Activated CD8-positive, alpha-beta memory T cell treated with anti-CD3 and anti-CD28 coated beads, Interleukin-2, amount 50 U/mL, for 24 hours (primary cell): ENCODE measurements at regions not wholly inside any gene's neighbourhood (a gene's known extent, or its start where the extent isn't known, plus 50 kb on each side); places are given as distances from the start of the nearest gene placed in this dataset.
"Not testable (repeated sequence)": the region's sequence is repeated elsewhere in the genome, so short reads cannot be mapped to it uniquely, and the experiment has no call there.

Source experiments
- DNase-seq: peaks from one replicate; pipeline ENCODE4 v3.0.0-alpha.2; 2020; ENCODE audit errors: extremely low read depth

DNA sequence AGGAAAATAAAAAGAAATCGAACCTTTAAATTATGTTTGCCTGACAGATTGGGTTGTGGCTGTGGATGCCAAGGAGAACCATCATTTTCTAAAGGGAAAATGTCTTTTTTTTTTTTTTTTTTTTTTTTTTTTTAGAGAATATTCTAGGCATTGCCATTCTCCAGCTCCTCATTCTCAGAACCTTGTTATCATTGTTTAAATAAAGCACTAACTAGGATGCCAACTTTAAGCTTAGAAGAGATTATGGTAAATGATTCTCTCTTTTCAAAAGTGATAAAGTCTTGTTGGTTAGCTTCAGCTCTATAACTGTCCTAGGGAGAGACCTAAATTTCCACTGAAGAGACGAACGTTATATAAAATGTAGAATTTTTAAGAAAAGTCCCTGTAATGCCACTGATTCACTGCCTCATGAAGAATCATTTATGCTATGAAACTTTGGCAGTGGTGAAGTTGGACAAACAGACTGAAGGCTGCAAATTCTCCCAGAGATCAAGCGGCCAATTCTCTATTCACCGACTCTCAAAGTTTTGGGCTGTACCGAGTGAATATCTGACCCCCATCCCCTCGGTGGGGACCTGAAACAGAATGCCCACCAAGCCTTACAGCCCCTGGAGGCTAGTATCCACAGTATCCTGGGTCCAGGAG is 207.9 kb upstream of the PITRM1 start:
- no peak for DNase-seq

DNA sequence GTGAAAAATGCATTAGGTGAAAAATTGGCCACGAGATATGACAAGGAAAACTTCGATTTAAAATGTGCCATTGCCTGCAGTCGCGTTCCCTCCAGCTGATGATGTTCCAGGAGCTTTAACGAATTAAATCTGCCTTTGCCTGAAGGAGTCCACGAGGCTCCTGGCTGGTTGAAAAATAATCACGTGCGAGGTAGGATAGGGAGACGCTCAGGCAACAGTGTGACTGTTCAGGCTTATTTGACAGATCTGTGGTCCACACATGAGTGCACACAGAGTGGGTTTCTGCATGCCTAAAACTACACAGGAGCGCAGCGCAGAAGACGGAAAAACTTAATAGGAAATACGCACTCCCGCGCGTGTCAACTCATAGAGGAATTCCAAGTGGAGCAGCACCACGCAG is 204.0 kb upstream of the PITRM1 start:
- no peak for DNase-seq

DNA sequence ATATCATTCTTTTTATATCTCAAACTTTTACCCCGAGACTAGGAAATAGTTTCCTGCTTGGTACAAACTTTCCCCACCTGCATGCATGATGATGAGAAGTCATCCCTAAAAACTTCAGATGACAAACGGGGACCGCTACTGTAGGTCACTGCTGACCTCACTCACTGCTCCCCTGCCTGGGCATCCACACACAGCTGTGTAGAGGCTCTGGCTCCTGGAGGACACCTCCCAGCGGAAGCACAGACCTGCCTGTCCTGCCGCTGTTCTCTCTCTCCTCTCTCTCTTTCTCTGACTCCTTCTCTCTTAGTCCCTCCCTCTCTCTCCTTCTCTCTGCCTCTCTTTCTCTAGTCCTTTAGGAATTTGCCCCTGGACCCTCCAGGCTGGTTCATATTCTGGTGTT is 202.9 kb upstream of the PITRM1 start:
- no peak for DNase-seq

DNA sequence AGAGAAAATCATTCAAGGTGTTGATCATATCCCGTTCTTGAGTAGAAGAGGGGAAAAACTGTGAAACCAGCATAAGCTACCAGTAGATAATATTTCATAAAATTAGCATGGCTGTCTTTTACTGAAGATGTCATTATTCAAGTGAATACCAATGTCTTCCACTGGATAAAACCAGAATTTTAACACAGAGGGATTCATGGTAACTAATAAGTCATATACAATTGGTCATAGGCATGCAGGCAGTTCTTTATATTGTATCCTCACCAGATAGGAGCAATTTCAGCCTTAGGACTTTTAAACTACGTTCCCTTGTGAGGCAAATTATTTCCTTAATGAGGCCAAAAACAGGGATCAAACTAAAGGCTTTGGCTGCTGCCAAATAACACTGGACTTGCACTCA is 202.3 kb upstream of the PITRM1 start:
- no peak for DNase-seq

DNA sequence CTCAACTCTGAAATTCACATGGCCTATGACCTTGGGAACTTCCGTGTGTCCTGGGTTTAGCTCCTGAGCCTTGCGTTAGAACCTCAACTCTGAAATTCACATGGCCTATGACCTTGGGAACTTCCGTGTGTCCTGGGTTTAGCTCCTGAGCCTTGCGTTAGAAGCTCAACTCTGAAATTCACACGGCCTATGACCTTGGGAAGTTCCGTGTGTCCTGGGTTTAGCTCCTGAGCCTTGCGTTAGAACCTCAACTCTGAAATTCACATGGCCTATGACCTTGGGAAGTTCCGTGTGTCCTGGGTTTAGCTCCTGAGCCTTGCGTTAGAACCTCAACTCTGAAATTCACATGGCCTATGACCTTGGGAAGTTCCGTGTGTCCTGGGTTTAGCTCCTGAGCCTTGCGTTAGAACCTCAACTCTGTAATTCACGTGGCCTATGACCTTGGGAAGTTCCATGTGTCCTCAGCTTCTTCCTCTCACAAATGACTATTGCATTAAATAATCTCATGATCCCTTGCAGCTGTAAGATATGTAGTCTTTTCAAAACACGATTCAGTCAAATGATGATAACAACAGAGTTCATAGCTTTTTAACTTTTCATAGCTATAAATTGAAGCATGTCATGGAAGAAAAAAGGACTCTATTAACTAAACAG is 200.9 kb upstream of the PITRM1 start:
- DNase-seq = not testable (repeated sequence)

DNA sequence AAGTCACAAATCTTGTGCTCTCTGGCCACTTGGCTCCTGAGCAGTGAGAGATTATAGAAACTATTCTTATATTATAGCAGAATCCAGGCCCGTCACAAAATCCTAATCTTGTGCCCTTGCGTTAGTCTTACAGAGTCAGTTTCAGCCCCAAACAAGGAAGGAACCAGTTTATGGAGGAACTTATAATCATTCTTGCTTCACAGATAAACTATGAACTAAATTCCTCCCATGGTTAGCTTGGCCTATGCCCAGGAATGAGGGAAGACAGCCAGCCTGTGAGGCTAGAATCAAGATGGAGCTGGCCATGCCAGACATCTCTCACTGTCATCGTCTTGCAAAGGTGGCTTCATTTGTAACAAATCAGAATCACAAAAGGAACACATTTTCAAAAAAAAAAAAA is 199.7 kb upstream of the PITRM1 start:
- no peak for DNase-seq

DNA sequence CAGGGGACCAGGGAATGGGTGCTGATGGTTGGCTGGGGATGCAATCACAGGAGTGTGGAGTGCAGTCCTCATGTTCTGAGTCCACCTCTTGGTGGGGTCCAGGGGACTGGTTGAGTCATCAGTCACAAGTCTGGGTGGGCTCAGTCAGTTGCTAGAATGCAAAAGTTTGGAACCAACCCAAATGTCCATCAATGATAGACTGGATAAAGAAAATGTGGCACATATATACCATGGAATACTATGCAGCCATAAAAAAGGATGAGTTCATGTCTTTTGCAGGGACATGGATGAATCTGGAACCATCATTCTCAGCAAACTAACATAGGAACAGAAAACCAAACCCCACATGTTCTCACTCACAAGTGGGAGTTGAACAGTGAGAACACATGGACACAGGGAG is 199.0 kb upstream of the PITRM1 start:
- not testable (repeated sequence) for DNase-seq

DNA sequence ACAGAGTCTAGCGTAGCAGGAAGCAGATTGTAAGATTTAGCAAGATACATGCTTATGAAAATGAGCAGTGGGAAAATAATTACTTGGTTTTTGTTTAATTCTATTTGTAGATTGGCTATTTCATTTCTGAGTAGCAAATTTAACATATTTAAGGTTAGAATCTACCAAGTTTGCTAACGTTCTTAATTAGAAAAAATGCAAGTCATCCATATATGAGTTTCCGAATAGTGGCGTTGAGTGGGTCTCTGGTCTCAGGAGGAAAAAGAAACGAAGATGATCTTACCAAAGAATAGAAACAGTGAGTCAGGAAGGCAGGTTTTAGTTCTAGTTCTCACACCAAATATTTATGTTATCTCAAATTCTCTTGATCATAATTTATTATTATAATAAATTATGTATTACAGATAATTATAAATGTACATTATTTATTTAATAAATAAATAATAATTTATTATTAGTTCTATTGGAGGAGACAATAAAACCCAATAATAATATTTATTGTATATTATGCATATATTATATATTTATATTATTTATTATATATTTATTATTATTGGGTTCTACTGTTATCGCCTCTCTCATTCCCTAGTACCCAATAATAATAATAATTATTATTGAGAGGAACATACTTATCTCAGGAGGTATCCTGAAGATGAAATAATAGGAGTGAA is 194.3 kb upstream of the PITRM1 start:
- DNase-seq = no peak

DNA sequence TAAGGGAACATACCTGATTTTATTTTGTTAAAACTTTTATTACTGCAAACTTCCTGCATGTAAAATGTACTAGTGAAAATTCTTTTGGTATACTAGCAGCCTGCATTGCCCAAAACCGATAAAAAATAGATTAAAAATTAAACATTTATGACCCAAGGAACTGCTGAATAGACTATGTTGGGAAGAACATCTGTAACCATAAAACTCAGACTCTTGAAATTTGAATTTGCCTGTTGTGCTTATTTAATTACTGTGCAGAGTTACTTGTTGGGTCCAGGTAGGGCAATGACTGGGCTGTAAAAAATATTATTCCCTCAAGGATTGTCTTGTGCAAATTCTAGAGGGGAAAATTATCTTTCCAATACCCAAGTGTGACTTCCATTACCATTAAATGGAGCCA is 193.5 kb upstream of the PITRM1 start:
- DNase-seq = no peak

DNA sequence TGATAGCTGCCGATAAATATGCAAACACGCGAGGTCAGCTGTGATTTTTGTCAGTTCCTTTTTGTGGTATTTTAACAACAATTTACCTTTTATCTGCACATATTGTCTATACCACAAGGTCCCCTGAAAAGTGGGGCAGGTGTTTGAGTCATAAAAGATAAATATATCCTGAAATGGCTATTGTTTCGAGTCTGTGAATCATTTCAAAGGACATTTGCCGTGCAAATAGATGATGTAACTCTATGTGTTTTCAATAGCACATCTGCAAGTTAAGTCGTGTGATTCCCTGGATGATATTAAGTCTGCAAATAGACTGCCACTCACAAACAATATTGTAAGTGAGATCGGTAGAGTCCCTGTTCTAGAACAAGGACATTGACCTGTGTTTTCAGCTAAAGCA is 193.0 kb upstream of the PITRM1 start:
- DNase-seq = no peak

DNA sequence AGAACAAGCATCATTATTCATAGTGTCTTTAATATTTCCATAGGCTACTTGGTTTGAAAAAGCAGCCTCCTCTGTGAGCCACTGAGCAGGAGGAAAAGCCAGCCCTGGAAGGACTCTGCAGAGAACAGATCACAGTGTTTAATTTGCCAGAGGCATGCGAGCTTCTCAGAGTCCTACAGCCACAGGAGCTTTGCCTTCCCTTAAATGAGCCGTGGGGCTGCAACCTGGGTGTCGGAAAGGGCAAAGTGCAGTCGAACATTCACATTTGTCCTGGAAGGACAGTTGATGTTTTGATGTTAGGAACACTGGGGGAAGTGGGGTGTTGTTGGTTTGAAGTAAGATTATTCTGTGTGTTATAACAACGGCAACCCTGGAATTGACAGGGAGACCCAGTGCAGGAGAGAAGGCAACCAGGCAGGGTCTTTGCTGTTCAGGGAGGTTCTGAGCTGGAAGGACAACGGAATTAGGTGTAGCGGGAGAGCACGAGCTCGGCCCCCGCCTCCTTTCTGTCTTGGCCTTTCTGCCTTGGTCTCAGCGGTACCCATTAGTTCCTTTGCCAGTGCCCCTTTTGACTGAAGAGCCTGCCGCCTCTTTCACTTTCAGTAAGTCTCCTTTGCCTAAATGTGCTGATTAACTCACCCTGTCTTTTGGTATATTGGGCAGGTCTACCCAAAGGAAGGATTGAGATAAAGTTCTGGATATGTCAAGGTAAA is 192.3 kb upstream of the PITRM1 start:
- no peak for DNase-seq

DNA sequence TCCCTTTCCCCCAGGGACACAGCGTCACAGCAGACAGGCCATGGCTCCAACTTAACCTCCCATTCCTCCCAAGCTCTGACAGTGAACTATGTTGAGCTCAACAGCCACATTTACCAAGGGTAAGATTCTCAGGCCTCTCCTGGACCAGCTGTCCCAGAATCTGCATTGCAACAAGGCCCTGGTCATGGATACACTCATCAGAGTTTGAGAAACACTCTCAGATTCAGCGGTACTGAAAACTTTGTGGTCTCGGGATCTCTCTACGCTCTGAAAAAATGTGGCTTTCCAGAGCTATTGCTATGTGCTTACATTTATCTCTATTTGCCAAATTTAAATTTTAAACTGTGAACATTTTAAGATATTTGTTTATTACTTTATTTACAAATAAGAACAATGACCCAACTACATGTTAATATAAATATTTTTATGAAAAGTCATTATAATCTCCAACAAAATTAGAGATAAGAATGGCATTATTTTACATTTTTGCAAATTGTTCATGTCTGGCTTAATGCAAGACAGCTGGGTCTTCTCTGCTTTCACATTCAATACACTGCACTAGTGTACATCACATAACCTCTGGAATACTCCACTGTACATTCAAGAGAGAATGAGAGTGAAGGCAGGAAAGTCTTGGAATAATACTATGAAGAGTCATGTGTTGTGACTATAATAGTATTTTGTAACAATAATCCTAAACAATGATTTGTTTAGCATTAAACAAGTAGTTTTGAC is 190.9 kb upstream of the PITRM1 start:
- DNase-seq = no peak

DNA sequence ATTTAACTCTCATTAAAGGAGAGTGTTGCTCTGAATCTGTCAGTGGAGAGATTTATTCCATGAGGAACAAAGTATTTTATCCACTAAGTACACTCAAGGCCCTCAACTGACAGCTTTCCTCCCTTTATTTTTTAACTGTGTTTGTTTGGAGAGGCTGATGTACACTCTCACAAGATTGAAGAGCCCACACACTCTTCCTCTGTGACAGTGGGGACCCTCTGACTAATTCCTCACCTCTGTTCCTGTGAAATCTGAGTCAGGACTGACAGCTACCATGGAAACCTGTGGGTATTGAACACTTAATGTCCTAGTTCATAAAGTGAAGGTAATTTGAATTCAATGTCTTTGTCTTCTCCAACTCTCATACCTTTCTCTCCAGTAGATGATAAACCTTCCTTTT is 189.8 kb upstream of the PITRM1 start:
- no peak for DNase-seq

DNA sequence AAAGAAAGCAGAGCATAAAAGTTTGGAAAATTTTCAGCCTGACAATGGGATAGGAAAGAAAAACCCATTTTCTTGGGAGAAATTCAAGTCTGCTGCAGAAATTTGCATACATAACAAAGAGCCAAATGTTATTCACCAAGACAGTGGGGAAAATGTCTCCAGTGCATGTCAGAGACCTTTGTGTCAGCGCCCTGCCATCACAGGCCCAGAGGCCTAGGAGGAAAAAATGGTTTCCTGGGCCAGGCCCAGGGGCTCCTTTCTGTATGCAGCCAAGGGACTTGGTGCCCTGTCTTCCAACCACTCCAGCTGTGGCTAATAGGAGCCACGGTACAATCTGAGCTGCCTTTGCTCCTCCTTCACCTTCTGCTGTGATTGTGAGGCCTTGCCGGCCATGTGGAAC is 189.1 kb upstream of the PITRM1 start:
- DNase-seq = no peak

DNA sequence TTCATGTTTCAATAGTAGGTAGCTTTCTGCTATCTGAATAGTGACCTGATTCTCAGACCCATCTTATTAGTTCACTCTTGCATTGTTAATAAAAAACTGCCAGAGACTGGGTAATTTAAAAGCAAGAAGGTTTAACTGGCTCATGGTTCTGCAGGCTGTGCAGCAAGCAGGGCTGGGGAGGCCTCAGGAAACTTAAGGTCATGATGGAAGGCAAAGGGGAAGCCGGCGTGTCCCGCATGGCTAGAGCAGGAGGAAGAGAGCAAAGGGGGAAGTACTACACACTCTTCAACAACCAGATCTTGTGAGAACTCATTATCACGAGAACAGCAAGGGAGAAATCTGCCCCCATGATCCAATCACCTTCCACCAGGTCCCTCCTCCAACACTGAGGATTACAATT is 185.2 kb upstream of the PITRM1 start:
- DNase-seq = no peak

DNA sequence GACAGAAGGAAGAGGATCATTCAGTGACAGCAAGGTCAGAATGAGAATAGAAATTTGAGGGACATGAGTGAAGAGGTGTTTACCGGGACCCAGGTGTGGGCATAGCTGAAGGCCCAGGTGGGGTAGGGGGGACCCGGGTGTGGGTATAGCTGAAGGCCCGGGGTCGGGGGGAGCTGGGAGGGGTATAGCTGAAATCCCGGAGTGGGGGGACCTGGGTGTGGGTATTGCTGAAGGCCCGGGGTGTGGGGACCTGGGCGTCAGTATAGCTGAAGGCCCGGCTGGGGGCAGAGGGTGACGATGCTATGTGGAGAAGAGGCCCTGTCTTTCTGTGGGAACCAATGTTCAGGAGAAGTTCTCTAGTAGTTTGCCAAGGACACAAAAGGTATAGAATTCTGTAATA is 183.0 kb upstream of the PITRM1 start:
- no peak for DNase-seq

DNA sequence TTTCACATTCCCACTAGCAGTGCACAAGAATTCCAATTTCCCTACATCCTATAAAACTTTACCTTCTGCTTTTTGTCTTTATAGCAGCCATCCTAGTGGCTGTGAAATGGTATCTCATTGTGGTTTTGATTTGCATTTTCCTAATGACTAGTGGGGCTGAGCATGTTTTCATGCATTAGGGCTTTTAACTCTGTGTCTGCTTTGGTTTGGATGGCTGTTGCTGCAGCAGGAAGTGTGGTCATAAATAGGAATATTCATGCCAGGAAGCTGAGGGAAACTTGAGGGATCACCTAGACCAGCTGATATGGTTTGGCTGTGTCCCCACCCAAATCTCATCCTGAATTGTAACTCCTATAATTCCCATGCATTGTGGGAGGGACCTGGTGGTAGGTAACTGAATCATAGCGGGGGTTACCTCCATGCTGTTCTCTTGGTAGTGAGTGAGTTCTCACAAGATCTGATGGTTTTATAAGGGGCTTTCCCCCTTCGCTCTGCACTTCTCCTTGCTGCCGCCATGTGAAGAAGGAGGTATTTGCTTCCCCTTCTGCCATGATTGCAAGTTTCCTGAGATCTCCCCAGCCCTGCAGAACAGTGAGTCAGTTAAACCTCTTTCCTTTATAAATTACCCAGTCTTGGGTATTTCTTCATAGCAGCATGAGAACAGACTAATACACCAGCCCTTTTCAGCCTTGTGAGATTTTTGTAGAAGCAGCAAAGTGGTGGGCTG is 181.8 kb upstream of the PITRM1 start:
- no peak for DNase-seq

DNA sequence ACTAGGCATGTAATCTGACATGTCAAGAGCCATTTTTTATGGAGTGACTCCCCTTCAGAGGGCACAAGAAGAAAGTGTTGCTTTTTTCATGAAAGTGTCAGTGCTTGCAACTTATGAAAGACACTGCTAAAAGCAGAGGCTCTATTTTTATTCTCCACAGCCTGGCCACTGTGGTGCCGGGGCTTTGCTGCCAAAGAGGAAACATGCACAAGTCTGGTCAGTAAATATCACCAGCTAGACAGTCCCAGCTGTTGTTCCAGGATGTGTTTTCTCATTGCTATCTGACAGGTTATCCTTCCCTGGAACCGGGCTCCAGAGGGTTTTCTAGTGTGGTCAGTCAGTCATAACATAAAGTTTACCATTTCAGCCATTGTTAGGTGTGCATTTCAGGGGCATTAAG is 180.7 kb upstream of the PITRM1 start:
- no peak for DNase-seq

DNA sequence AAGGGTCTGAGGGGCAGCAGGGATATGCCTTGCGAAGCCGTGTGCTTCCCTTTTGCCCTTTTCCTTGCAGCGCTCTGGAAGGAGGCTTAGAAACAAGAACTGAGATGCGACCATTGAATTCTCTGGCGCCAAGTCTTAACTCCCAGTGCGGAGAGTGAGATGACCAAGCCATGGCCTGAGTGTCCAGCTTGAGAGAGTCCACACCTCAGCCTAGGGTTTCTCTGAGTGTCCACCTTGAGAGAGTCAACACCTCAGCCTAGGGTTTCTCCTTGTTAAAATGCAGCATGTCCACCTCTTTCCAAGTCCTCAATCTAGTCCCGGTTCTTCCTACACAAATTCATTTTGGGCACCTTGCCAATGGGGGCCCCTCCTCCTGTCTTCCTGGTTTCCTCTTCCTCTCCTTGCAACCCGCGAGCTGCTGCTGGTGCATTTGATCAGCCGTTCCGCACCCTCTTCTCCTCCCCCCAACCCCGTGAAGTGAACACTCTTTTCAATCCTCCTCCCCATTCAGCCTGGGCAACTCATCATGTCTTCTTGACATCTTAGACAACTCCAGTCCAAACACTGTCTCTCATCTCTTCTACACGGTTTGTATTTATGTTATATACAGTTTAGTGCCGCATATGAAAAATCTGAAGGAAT is 178.2 kb upstream of the PITRM1 start:
- DNase-seq = no peak

DNA sequence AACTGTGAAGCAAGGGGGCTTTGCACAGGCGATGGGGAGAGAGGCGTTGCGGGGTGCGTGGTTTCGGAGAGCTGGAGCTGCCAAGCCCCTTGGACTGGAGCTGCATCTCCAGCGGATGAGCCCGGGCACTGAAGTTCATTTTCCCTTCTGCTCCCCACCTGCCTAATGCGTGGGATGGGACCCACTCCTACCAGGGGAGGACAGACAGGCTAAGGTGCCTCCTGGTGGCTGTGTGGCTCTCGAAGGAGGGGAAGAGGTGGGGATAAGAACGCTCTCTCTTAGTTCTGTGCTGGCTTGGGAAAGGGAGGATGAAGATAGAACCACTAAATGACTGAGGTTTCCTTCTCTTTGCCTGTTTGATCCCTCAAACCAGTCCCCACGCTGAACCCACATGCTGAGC is 177.6 kb upstream of the PITRM1 start:
- no peak for DNase-seq

DNA sequence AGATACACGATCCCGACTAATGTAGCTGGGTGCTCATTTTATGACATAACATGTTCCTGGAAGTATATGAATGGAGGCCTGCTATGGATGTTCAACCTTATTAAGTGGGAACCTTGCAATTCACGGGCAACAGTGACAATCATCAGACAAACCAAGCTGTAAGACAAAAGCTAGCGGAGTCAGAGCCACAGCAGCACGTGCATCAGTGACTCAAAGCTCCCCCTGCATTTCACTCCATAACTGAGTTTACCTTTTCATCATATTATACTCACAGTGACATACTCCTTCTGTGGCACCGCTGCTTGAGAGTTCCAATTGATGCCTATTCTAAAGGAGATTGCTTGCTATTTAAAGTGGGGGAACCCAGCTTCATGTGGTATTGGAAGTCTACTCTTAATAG is 176.0 kb upstream of the PITRM1 start:
- DNase-seq = no peak
